Iris pigment epithelial cell (primary cell): ENCODE measurements at regions not wholly inside any gene's neighbourhood (a gene's known extent, or its start where the extent isn't known, plus 50 kb on each side); places are given as distances from the start of the nearest gene placed in this dataset.
"Not testable (repeated sequence)": the region's sequence is repeated elsewhere in the genome, so short reads cannot be mapped to it uniquely, and the experiment has no call there.

ENCODE experiments used
- DNase-seq: peaks from one replicate; pipeline ENCODE4 v3.0.0-alpha.2; 2011; ENCODE audit warnings: low read depth

- no peak for DNase-seq
These were observed 228.3 kb upstream of the WSB1 start for GRCh38 chr17:27065588-27065987.

GRCh38 chr17:27066315-27066714, 227.6 kb upstream of the WSB1 start:
- DNase-seq = no peak

- DNase-seq = no peak
These were observed 223.9 kb upstream of the WSB1 start for GRCh38 chr17:27069842-27070508.

GRCh38 chr17:27070836-27071235, 223.1 kb upstream of the WSB1 start:
- no peak for DNase-seq

- DNase-seq = no peak
These were observed 221.0 kb upstream of the WSB1 start for GRCh38 chr17:27072885-27073284.

GRCh38 chr17:27076814-27077213, 217.1 kb upstream of the WSB1 start:
- no peak for DNase-seq

- DNase-seq = no peak
These were observed 215.6 kb upstream of the WSB1 start for GRCh38 chr17:27078296-27078695.

- no peak for DNase-seq
These were observed 214.3 kb upstream of the WSB1 start for GRCh38 chr17:27079660-27080059.

GRCh38 chr17:27081002-27081638, 212.8 kb upstream of the WSB1 start:
- no peak for DNase-seq

- DNase-seq = no peak
These were observed 211.7 kb upstream of the WSB1 start for GRCh38 chr17:27082023-27082774.

GRCh38 chr17:27082775-27083154, 211.1 kb upstream of the WSB1 start:
- no peak for DNase-seq

GRCh38 chr17:27083408-27084185, 210.3 kb upstream of the WSB1 start:
- no peak for DNase-seq

- no peak for DNase-seq
These were observed 208.4 kb upstream of the WSB1 start for GRCh38 chr17:27085517-27085916.

- DNase-seq = no peak
These were observed 207.4 kb upstream of the WSB1 start for GRCh38 chr17:27086526-27086925.

GRCh38 chr17:27087935-27088766, 205.8 kb upstream of the WSB1 start:
- DNase-seq = no peak

- DNase-seq = no peak
These were observed 205.2 kb upstream of the WSB1 start for GRCh38 chr17:27088767-27089078.

- not testable (repeated sequence) for DNase-seq
These were observed 204.6 kb upstream of the WSB1 start for GRCh38 chr17:27089079-27089928.

GRCh38 chr17:27089929-27090247, 204.0 kb upstream of the WSB1 start:
- DNase-seq = no peak

- not testable (repeated sequence) for DNase-seq
These were observed 203.4 kb upstream of the WSB1 start for GRCh38 chr17:27090450-27091042.

GRCh38 chr17:27091043-27091497, 202.8 kb upstream of the WSB1 start:
- DNase-seq = no peak
